SIG-M5 treated with dmso at 0.1 percent for 504 hours (cell line): ENCODE measurements at regions not wholly inside any gene's neighbourhood (a gene's known extent, or its start where the extent isn't known, plus 50 kb on each side); places are given as distances from the start of the nearest gene placed in this dataset.
"Not testable (repeated sequence)": the region's sequence is repeated elsewhere in the genome, so short reads cannot be mapped to it uniquely, and the experiment has no call there.

Experiments
- DNase-seq: peaks from one replicate; lab custom pipeline; 2025; ENCODE audit not compliant: unreplicated experiment; lab: John Stamatoyannopoulos, UW

DNA sequence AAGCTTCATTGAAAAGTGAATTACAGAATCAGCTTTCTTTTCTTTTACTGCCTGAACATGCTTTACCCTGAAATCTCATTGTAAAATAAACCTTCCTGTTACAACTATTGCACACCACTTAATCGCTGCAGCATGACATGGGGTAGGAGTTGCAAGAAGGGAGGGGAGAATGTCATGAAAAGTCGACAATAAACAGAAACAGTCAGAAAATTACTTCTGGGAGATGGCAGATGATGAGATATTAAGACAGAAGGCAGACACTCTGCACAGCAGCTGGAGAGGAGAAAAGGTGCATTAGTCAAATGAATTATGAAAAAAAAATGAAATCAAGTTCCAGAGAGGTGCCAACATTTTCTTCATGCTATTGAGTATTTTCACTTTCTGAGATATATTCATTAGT lies 287.7 kb downstream of the PCDH7 start:
- DNase-seq: no peak

DNA sequence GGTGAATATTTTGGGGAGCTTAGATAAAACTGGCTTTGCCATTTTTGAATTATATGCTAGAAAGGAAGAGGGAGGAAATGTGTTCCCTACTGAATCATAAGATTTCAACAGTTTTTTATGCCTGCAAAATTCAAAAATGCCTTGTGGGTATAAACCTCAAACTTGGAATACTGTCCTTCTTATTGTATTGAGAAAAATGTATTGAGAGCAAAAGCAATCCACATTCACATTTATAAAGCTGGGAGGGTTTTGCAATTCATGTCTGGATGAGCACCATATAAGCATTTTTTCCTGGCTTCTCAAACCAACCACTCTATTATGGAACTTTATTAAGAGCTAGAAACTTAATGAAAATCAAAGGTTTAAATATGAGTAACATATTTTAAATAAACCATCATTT lies 289.8 kb downstream of the PCDH7 start:
- DNase-seq: no peak

DNA sequence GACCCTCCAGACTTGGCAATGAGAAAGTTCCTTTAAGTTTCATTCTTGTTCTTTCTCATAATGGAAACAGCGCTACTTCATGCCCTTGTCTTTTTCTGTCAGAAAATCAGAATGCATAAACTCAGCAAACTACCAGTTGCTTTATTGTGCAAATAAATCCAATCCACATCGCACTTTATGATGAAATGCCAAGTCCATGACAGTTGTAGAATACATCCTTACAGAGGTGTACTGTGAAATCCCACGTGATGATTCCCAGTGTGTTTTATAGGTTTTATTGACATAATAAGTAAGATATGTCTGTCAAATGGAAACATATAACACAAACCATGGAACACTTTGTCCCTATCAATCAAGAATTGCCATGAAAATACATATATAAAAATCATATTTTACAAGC lies 295.0 kb downstream of the PCDH7 start:
- DNase-seq: no peak

DNA sequence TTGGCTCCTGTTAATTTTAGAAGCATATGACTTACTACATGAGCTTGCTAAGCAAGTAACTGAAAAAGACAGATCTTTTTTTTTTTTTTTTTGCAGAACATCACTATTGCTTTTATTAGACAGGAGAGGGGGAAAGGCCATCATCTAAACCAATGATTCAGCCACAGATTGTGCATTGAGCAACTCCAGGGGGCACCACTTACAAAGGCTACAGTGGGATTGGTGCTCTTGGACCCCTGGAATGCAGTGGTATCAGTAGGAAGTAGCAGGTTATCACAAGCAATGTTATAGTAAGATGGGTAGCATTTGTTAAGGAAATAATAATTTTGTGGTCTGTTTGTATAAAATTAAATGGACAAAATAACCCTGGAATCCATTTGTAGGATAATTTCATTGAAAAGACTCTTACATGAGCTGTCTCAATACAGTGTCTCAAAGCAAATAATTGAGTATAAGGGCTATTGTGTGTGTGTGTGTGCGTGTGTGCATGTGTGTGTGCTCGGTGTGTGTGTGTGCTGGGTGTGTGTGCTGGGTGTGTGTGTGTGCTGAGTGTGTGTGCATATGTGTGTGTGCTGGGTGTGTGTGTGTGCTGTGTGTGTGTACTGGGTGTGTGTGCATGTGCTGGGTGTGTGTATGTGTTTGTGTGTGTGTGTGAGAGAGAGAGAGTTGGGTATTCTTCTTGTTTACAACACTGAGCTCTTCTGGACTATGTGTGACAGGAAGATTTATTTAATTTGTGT lies 296.3 kb downstream of the PCDH7 start:
- no peak for DNase-seq

DNA sequence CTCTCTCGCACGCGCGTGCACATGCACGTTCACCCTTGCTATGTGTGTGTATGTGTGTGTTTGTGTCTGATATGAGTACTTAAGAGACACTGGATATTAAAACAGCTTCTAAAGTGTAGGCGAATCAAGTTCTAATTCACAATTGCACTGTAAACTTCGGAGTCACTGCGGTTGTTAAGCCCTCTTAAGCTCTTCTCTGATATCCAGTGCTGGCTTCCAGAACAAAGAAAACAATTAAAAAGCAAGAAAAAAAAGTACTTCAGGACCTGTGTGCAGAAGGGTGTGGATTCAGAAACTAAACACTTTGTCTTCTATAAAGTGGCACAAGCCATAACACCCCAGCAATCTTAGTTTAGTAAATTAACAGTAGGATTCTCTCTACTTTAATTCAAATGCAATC lies 300.2 kb downstream of the PCDH7 start:
- DNase-seq: no peak

DNA sequence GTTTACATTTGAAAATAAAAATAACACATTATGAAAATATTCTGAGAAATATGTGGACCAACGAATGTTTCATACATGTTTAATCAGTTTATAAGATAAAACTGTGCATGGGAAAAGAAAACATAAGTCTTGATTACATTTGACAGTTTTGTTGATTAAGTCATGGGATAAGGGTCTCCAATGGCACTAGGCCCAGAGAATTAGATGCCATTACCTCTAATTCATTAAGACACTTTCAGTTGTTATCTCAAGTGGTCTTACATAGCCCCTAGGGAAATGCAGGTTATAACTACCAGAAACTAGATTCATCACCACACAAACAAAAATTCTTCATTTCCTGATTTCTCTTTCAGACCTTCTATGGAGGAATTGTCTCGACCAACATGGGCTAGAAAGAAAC lies 300.8 kb downstream of the PCDH7 start:
- DNase-seq: no peak

DNA sequence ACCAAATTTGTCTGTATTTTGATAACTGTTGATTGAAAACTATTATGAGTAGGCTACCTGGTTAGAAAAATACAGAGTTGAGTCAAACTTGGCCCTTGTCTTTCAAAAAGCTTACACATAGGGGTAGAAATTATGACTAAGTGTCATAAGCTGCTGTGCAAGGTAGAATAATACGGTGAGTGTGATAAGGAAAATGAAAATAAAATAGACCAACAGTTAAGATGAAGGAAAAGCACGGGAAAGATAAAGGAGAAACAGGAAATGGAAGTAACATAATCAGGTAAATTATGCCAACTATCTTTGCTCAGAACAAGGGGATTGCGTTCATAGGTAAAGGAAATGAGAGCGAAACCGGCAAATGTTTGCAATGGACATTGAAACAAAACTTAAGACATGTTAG lies 302.5 kb downstream of the PCDH7 start:
- no peak for DNase-seq

DNA sequence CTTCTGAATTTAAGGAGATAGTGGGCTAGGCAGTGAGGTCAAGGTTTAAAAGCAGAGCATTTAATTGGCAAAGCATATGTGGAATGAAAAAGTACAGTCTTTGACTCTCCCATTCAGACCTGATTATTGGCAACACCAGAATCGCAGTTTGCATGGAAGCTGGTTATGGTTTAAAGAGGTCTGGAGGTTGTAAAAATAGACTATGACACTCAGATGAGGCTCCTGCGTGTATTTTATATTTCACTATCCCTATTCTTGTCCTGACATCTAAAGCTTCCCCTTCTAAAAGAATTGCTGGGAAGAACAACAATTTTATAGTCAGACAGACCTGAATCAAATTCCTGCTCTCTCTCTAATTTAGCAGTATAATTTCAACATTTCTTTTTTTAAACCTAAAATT lies 302.9 kb downstream of the PCDH7 start:
- DNase-seq: no peak

DNA sequence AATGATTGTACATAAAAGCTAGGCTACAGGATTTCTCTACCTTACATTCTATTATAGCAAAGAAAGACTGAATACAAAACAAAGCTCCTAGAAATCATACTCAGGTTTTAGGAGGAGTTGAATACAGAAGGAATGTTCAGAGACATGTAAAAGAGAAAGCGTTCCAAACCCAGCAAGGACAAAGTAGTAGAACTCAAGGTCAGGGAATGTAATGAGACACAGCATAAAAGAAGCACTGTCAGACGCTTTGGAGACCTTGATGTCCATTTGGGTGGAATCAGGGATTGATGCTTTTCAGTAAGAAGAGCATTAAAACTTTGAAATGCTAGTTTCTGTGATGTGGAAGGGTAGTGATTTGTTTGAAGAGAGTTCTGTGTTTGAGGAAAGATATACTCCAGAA lies 303.6 kb downstream of the PCDH7 start:
- no peak for DNase-seq

DNA sequence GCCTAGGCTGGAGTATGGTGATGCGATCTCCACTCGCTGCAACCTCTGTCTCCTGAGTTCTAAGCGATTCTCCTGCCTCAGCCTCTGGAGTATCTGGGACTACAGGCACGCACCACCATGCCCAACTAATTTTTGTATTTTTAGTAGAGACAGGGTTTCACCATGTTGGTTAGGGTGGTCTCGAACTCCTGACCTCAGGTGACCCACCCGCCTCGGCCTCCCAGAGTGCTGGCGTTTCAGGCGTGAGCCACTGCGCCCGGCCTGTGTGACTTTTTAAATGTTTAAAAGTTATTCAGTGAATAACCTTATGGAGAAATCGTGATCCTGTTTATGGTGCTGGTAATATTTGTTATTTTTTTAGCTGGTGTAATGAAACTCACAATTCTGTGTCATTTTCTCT lies 304.6 kb downstream of the PCDH7 start:
- DNase-seq: not testable (repeated sequence)

DNA sequence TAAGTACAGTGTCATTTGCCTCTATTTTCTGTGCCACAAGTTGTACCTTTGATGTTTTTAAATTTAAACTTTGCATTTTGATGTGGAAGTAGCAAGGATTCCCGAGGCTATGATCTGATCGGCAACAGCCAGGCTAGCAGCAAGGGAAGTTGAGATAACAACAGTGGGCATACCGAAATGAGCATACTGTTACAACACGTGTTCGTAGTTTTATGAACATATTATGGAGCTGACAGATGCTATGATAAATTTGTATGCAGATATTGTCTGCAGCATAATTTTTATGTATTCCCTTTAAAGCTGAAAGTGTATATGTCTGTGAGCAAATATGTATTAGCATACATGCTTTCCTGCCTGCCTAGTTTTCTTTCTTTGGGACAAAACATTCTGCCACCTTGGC lies 306.1 kb downstream of the PCDH7 start:
- no peak for DNase-seq

DNA sequence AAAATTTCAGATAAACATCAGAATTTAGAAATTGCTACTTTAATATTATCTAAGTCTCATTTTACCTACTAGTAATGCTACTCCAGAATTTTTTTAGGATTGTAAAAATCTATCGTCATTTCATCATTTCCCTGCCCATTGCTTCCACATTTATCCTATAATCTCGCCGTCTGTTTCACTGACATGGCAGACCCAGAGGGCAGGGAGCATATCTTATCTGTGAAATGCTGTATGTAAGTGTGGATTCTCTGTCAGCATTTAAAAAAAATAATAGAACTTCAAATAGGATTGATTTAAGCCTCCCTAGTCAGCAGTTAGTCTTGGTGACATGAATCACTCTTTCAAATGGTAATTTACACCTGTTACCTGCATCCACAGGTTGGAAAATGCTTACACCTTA lies 314.4 kb downstream of the PCDH7 start:
- DNase-seq: no peak

DNA sequence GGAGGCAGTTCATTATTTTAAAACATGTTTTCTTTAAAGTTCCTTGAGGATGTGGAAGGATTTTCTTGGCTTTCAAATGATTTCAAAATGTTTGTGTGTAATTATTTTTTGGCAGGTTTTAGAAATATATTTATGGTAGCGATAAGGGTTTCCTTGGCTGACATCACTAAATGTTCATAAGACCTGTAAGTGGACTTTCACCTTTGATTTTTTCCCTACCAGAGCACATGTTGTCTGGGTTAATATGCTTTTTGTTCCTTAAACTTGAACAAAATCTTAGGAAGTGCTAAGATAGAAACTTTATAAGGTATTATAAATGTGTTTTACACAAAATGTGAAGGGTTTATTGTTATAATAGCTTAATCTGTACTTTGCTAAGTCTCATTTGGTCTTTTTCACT lies 315.6 kb downstream of the PCDH7 start:
- DNase-seq: no peak

DNA sequence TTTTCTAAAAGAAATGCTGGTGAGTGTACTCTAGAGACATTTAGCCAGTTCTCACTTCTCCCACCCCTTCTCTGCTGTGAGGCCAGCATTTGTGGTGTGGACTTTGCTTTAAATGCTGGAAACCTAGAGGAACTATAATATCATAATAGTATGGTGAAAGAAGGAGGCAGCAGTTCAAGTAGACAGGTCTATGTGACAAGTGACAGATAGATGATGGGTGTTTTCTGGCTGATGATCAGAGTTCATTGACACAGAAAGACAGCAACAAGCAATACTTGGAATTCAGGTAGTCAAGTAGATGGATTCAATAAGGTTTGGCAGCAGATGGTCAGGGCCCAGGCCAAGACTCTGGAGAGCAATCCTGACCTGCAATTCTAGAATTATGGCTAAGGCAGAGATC lies 317.5 kb downstream of the PCDH7 start:
- no peak for DNase-seq

DNA sequence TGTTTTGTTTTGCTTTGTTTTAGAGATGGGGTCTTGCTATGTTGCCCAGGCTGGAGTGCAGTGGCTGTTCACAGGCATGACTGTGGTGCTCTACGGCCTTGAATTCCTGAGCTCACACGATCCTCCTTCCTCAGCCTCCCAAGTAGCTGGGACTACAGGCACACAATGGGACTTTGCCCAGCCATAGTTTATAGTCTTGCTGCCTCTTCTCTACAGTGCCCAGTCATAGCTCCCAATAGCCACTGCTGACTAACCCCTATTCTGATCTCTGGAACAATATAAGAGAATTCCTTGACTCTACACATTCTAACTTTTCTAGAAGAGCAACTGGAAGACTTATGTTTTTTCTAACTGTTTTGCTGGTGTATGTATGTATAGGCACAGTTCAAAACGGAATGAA lies 319.2 kb downstream of the PCDH7 start:
- no peak for DNase-seq

DNA sequence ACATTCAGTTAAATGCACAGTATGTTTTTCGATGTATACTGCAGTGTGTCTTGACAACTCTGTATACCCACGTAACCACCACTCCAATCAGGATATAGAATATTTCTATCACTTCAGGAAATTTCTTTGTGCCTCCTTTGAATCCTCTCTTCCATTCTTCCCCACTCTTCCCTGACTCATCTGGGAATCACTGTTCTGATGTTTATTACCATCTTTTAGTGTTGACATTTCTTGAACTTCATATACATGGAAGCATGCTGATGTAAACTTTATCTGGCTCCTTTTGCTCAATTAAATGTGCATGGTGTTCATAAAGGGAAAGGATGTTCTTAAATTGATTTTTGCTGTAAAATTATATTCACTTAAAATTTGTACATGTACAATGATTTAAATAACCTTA lies 319.9 kb downstream of the PCDH7 start:
- no peak for DNase-seq

DNA sequence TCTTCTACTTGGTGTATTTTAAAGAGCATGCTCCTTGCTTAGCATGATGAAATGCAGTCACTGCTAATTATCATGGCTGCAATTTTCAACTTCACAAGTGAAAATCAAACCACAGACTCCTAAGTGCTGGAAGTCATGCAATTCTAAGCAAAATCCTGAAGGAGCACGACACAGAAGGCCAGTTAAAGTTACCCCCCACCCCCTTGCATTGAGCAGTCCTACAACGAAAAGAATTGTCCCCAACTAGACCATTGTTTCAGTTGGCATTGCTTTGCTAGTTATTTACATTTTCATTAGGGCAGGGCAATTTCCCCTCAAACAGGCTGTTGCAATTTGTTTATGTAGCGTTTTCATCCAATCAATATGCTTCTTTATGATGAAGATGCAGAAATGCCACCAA lies 321.2 kb downstream of the PCDH7 start:
- DNase-seq: no peak

DNA sequence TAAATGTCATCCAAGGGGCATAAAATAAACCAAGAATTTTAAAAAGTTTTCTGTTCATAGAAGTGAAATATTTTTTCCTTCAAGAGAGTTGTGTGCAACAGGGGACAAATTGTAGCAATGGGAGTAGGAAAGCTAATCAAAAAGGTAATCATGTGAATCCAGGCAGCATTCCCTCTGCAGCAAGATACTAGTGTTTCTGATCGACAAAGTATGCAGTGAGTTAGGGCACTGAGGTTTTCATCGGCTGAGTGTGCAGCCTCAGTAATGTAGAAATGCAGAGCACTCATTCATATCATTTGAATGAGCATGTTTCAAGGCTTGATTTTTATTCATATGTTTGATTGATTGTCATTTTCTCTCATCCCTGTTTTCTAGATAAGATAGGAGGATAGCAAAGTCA lies 321.7 kb downstream of the PCDH7 start:
- DNase-seq: no peak

DNA sequence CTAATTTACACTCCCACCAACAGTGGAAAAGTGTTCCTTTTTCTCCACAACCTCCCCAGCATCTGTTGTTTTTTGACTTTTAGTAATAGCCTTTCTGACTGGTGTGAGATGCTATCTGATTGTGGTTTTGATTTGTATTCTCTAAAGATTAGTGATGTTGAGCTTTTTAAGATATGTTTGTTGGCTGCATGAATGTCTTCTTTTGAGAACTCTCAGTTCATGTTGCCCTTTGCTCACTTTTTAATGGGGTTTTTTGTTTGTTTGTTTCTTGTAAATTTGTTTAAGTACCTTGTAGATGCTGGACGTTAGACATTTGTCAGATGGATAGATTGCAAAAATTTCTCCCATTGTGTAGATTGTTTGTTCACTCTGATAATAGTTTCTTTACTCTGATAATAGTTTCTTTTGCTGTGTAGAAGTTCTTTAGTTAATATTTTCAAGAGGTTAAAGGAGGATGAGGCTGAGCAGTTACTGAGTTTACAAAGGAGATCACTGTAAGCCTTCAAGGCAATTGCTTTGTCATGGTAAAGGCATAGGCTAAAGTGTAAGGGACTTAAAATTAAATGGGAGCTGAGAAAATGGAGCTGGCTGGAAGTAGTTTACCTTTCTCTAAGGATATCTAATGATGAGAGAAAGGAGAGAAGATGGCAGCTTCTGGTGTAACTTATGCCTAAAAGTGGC lies 323.4 kb downstream of the PCDH7 start:
- no peak for DNase-seq

DNA sequence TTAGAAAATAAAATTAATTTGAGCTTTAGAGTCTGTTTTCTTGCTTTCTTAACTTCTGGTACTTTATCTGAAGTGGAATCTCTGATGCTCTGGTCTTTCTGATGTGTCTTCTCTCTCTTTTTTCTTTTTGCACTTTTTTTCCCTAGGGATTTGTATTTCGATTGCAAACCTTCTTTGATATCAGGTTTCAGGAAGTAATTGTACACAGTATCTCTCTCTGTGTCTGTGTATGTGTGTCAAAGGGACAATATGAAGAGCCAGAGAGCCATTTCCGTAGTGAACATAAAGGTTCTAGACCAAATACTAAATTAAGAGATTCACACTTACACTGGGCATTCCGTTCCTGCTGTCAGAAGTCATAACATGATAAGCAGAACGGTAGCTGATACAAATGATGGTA lies 325.0 kb downstream of the PCDH7 start:
- DNase-seq: no peak

DNA sequence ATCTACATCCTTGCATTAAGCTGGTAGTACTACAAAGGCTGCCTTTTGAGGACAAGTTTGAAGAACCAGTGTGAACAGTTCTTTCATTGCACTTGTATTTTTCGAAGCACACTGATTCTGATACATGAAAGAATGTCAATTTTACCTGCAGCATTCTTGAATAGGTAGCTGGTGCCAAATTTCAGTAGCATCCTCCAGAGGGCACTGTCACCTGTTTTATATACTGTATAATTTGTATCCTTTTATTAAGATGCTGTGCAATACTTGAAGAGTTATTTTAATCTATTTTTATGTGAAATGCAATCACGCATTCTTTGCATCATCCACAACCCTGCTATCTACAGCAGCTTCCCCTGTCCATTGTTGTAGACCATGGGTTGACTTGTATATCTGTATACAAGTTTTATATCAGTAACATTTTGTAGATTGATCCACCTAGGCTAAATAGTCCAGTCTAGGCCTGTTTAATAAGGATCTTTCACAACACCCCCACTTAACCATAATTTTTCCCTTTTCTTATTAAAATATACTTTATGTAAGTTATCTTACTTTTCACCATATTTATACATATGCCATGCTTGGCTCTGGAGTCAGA lies 325.7 kb downstream of the PCDH7 start:
- DNase-seq: peak; percentile 9

DNA sequence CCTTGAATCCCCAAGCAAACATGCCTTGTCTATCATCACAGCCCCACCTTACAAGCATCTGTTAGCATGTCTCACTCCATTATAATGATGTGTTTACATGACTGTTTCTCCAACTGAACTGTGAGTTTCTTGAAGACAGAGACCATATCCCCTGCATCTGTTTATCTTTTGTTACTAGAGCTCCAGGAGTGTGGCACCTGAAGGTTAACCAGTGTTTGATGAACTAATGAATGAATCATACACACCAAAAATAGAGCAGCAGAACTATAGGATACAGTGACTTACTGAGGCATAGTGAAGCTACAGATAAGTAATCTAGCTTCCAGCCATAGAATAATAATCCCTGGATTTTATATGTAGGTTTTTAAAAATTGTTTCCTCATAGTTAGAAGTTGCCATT lies 331.0 kb downstream of the PCDH7 start:
- DNase-seq: no peak

DNA sequence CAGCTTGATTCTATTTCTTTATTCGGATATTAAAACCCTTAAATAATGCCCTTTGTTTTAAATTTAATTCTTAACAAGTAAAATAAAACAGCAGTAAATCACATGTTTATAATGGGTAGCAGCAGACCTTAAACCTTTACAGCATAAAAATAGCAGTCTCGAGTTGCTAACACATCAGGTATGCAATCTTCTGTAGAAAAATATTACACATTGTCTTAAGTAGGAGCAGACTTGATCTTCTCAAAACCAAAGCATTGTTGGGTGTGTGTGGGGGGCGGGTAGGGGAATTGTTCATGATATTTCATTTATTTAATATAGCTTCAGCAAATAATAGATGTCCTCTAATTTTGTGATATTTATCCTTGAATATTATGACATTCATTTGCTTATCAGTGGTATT lies 331.4 kb downstream of the PCDH7 start:
- no peak for DNase-seq
